ENCODE measurements at regions not wholly inside any gene's neighbourhood (a gene's known extent, or its start where the extent isn't known, plus 50 kb on each side); places are given as distances from the start of the nearest gene placed in this dataset.
"Not testable (repeated sequence)": the region's sequence is repeated elsewhere in the genome, so short reads cannot be mapped to it uniquely, and the experiment has no call there.

- DNase-seq (ENCODE audit: low read depth in 4 of 4, low spot score in 2 of 4) = no peak
These were observed 83.4 kb upstream of the BMP5 start for GRCh38 chr6:55958790-55959189.

DNA sequence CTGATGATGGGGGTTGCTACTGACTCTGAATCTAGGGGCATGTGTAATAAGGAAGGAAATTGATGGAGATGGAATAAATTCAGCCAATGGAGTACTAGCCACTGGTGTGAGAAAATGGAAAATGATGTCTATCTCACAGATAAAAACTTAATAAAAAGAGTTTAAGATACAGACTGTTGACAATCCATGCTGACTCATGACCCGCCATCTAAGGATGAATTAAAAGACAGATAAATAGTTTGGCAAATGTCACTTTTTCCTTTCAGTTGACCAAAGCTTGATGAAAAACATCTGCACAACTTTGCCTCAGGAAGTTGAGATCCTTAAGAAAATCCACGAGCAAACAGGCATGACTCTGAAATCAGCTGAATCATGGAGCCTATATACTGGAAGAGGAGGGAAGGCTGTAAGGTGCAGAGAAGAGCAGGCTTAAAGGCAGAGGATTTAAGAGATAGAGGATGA is 82.6 kb upstream of the BMP5 start:
- no peak for DNase-seq (ENCODE audit: low read depth in 4 of 4, low spot score in 2 of 4)

- no peak for DNase-seq (ENCODE audit: low read depth in 4 of 4, low spot score in 2 of 4)
These were observed 80.3 kb upstream of the BMP5 start for GRCh38 chr6:55955684-55956083.

- no peak for DNase-seq (ENCODE audit: low read depth in 4 of 4, low spot score in 2 of 4)
These were observed 79.0 kb upstream of the BMP5 start for GRCh38 chr6:55954436-55954835.

GRCh38 chr6:55953335-55953734 is 77.9 kb upstream of the BMP5 start:
- DNase-seq (ENCODE audit: low read depth in 4 of 4, low spot score in 2 of 4) = no peak

GRCh38 chr6:55950071-55950814 is 74.9 kb upstream of the BMP5 start:
- DNase-seq (ENCODE audit: low read depth in 4 of 4, low spot score in 2 of 4) = no peak

GRCh38 chr6:55943329-55943728 is 67.9 kb upstream of the BMP5 start:
- no peak for DNase-seq (ENCODE audit: low read depth in 4 of 4, low spot score in 2 of 4)

- DNase-seq (ENCODE audit: low read depth in 4 of 4, low spot score in 2 of 4) = no peak
These were observed 66.3 kb upstream of the BMP5 start for GRCh38 chr6:55941702-55942101.

GRCh38 chr6:55937951-55938690 is 62.7 kb upstream of the BMP5 start:
- no peak for DNase-seq (ENCODE audit: low read depth in 4 of 4, low spot score in 2 of 4)

- no peak for DNase-seq (ENCODE audit: low read depth in 4 of 4, low spot score in 2 of 4)
These were observed 62.0 kb upstream of the BMP5 start for GRCh38 chr6:55937261-55937947.

- DNase-seq (ENCODE audit: low read depth in 4 of 4, low spot score in 2 of 4) = no peak
These were observed 55.7 kb upstream of the BMP5 start for GRCh38 chr6:55931101-55931500.

DNA sequence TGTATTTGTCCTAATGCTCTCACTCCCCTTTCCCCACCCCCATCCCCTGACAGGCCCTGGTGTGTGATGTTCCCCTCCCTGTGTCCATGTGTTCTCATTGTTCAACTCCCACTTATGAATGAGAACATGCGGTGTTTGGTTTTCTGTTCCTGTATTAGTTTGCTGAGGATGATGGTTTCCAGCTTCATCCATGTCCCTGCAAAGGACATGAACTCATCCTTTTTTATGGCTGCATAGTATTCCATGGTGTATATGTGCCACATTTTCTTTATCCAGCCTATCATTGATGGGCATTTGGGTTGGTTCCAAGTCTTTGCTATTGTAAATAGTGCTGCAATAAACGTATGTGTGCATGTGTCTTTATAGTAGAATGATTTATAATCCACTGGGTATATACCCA is 52.3 kb upstream of the BMP5 start:
- DNase-seq (ENCODE audit: low read depth in 4 of 4, low spot score in 2 of 4) = not testable (repeated sequence)

- DNase-seq (ENCODE audit: low read depth in 4 of 4, low spot score in 2 of 4) = no peak
These were observed 49.9 kb upstream of the BMP5 start for GRCh38 chr6:55925292-55925691.

All from left renal cortex interstitium (tissue), 4 donors.